Kasumi-1 (cell line): ENCODE measurements at regions not wholly inside any gene's neighbourhood (a gene's known extent, or its start where the extent isn't known, plus 50 kb on each side); places are given as distances from the start of the nearest gene placed in this dataset.
"Not testable (repeated sequence)": the region's sequence is repeated elsewhere in the genome, so short reads cannot be mapped to it uniquely, and the experiment has no call there.

Source experiments
- DNase-seq, 2 experiments: peaks; one replicate each; lab custom pipeline; 2025; lab: John Stamatoyannopoulos, UW

DNA sequence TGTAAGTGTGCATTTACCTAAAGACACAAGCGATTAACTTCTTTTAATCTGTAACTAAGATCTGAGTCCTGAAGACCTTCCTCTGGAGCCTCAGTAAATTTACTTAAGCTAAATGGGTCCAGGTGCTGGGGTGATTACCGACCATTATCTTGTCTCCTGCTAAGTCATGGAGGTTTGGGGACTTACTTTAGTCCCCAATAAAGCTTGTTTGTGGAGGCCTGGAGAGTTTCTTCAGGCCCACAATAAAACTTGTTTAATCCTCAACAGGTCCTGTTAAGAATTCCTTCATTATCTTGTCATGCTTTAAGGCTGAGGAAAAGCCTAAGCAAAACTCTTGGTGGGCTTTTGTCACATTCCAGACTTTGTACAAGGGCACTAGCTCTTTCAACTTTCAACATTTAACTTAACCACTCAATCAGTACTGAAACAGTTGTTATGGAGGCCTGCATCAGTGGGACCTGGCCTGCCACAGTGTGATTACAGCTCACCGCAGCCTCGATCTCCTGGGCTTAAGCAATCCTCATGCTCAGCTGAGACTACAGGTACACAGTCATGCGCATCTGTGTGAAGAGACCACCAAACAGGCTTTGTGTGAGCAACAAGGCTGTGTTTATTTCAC, 84.0 kb downstream of the FMO4 start:
- no peak for DNase-seq

DNA sequence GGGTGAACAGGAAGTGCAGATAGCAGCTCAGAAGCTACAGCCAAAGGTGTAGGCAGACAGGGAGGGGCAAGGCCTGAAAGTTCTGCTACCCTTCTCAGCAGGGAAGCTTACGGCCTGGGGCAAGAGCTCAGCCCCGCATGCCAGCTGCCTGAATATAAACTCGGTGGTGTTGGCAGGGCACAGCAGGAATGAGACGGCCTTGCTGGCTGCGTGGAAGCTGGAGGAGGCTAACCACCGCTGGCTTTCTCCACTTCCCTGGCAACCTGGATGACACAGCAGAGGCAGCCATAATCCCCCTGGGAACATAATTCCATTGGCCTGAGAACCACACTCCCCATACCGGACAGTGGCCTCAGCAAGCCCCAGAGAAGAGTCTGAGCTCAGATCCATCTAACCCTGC, 81.9 kb upstream of the PRRC2C start:
- no peak for DNase-seq

DNA sequence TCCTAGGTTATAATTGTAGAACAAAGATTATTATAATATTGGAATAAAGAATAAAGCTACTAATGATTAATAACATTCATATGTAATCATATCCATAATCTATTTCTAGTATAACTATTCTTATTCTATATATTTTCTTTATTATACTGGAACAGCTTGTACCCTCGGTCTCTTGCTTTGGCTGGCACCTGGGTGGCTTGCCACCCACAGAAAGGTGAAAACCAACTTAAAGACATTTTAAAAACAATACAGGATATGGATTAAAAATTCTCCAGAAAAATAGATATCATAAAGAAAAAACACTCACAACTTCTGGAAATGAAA, 80.0 kb upstream of the PRRC2C start:
- DNase-seq: no peak

GRCh38 chr1:171413557-171413956, 71.8 kb upstream of the PRRC2C start:
- DNase-seq: not testable (repeated sequence)

- no peak for DNase-seq
Observed at GRCh38 chr1:171418546-171418945, 66.8 kb upstream of the PRRC2C start.

GRCh38 chr1:171420810-171421209, 64.5 kb upstream of the PRRC2C start:
- DNase-seq: no peak

DNA sequence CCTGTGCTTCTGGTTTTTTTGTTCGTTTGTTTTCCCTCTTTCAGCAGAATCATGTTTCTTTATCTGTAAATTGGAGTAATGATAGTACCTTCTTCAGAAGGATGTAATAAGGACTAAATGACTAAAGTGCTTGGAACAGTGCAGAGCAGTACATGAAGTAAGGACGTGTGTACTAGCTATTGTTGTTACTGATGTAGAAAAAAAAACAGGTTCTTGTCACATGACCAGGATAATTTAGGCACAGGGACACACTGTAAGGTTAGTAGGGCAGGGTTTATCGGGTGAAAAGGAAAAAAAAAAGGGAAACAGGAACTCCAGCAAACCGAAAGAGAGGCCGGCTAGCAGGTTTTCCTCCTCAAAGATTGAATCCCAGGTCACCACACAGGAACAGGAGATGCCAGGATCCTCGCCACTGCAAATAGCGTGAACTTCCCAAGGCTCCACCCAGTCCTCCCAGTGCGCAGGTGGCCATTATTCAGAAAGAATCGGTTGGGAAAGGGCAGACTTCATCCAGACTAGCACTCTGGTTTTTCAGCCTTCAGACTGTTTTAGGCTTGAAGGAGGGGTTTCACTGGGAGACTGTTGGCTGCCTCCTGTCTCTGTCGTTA, 63.8 kb upstream of the PRRC2C start:
- DNase-seq: no peak

DNA sequence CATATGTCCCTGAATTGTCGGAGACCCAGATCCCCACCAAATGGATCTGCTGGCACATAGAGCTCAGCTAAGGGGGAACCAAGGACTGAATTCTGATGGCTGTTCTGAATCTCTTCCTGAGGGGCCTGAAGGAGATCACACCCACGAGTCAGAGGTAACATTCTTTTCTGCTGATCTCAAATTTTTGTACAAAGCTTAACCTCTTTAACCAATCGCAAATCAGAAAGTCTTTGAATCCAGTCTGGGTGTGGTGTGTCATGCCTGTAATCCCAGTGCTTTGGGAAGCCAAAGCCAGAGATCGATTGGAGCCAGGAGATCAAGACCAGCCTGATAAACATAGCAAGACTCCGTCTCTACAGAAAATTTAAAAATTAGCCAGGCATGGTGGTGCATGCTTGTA, 62.8 kb upstream of the PRRC2C start:
- no peak for DNase-seq

- DNase-seq: no peak
Observed at GRCh38 chr1:171424494-171424893, 60.8 kb upstream of the PRRC2C start.

DNA sequence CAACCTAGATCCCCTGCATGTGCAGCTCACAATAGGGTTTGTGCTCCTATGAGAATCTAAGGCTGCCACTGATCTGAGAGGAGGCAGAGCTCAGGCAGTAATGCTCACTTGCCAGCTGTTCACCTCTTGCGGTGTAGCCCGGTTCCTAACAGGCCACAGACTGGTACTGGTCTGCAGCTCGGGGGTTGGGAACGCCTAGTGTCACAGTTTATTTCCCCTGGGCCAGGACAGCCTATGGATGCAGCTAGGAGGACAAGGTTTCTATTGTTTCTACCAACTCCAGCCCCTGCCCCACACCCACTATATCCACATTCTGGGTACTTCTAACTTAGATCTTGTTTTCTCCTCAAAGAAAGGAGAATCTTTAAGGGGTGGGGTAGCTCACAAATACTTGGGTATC, 58.7 kb upstream of the PRRC2C start:
- DNase-seq: no peak

GRCh38 chr1:171427852-171428471, 57.4 kb upstream of the PRRC2C start:
- DNase-seq: no peak

GRCh38 chr1:171429137-171429536, 56.2 kb upstream of the PRRC2C start:
- DNase-seq: peak; percentile 74

DNA sequence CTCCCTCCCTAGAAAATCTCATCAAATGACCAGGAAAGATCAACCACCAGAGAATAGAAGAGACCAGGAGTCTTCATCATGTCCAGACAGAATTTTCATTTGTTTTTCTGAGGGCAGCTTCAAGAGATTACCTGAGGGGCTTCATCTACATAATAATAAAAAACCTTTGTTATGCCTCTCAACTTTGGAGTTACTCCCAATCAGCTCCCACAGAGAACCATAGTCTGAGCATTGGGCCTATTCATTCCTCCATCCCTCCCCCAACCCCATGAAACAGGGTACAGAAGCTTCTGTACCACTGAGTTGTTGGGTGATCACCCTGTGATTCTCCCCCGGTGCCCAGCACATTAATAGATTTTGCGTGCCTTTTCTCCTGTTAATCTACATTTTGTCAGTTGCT, 53.3 kb upstream of the PRRC2C start:
- no peak for DNase-seq

- no peak for DNase-seq
Observed at GRCh38 chr1:171432473-171432872, 52.9 kb upstream of the PRRC2C start.

GRCh38 chr1:171433451-171433850, 51.9 kb upstream of the PRRC2C start:
- no peak for DNase-seq

- peak; percentile 40 to 60 for DNase-seq
Observed at GRCh38 chr1:171434717-171435346, 50.5 kb upstream of the PRRC2C start.
